Gastroesophageal sphincter (tissue), 4 donors: ENCODE measurements at regions not wholly inside any gene's neighbourhood (a gene's known extent, or its start where the extent isn't known, plus 50 kb on each side); places are given as distances from the start of the nearest gene placed in this dataset.

ENCODE experiments used
- ATAC-seq: fragments of 150-250 bp; one replicate; pipeline ENCODE4 v1.9.1; 2016; ENCODE audit warnings: mild to moderate bottlenecking, moderate library complexity
- H3K27ac ChIP-seq, 4 donors: fragments of 200-600 bp; sonication (generic) in 3 of 4; 1 replicate in 3 of 4; 2 replicates in 1 of 4; pipeline ENCODE4 v1.5.1; 2016 to 2019
- H3K27me3 ChIP-seq: fragments of 200-600 bp; sonication (generic); one replicate; pipeline ENCODE4 v1.5.1; 2019
- H3K36me3 ChIP-seq, 2 donors: fragments of 200-600 bp; sonication (generic); one replicate each; pipeline ENCODE4 v1.5.1; 2019; ENCODE audit warnings: control low read depth in 1 of 2
- H3K4me1 ChIP-seq, 3 donors: fragments of 200-600 bp; sonication (generic); 1 replicate in 2 of 3; 2 replicates in 1 of 3; pipeline ENCODE4 v1.5.1; 2016 to 2019; ENCODE audit warnings: control low read depth in 2 of 3
- H3K4me3 ChIP-seq, 2 donors: fragments of 200-600 bp; sonication (generic); one replicate each; pipeline ENCODE4 v1.5.1; 2019; ENCODE audit warnings: mild to moderate bottlenecking in 1 of 2, moderate library complexity in 1 of 2
- H3K9me3 ChIP-seq, 3 donors: fragments of 200-600 bp; sonication (generic); one replicate each; pipeline ENCODE4 v1.5.1; 2017 to 2019; ENCODE audit warnings: control low read depth in 2 of 3
- CTCF ChIP-seq, 4 experiments: fragments of 200-600 bp in 2 of 4; fragments of 450-650 bp in 2 of 4; sonication (generic) in 1 of 4; IDR thresholded peaks; one replicate each; pipeline ENCODE4 v1.5.1; 2017 to 2019; ENCODE audit warnings: antibody characterized with exemption in 4 of 4, mild to moderate bottlenecking in 2 of 4, moderate library complexity in 2 of 4
- EP300 ChIP-seq: sonication (generic); formaldehyde crosslinking; IDR thresholded peaks from one replicate; pipeline ENCODE4 v1.6.1; 2017; ENCODE audit warnings: antibody characterized with exemption, mild to moderate bottlenecking
- POLR2A ChIP-seq, 2 donors: fragments of 450-650 bp; IDR thresholded peaks; one replicate each; pipeline ENCODE4 v1.6.1; 2017; ENCODE audit warnings: antibody characterized with exemption in 2 of 2, mild to moderate bottlenecking in 2 of 2, moderate library complexity in 1 of 2
- POLR2AphosphoS5 ChIP-seq: sonication (generic); formaldehyde crosslinking; IDR thresholded peaks from one replicate; pipeline ENCODE4 v1.6.1; 2017; ENCODE audit warnings: antibody characterized with exemption
- WGBS, 2 donors: methylation state at CpG; one replicate each; pipeline ENCODE4 v1.1.5; 2018; ENCODE audit warnings: low coverage in 1 of 2; 5-methylcytosine and 5-hydroxymethylcytosine counted together

GRCh38 chr9:38229104-38229500, 160.1 kb upstream of the SHB start:
- Histone ChIP-seq H3K4me3 (no peak overlapping the region), H3K4me1 (peaks cover 0 to 14% (median 8%) of the 10 kb centered on the region in 3 donors), H3K27ac (no peak overlapping the region), H3K9me3 (no peaks in the 10 kb centered on the region), H3K27me3 (peaks cover 29% of the 10 kb centered on the region), H3K36me3 (no peaks in the 10 kb centered on the region)
- TF ChIP-seq POLR2AphosphoS5 (no peak), EP300 (no peak), CTCF (IDR thresholded peaks at IDR 0.05) (no peak), POLR2A (IDR thresholded peaks at IDR 0.05) (no peak)
- no peak for ATAC-seq
- WGBS, 2 donors = 40 to 51% methylated on average over 1 to 4 of the region's 5 CpGs

GRCh38 chr9:38228331-38229103, 159.5 kb upstream of the SHB start:
- peaks cover 29% of the 10 kb centered on the region for H3K27me3 ChIP-seq
- TF ChIP-seq EP300 = no peak
- no peak overlapping the region for H3K27ac ChIP-seq
- no peak for ATAC-seq
- H3K4me3 ChIP-seq = no peak overlapping the region
- H3K9me3 ChIP-seq = no peaks in the 10 kb centered on the region
- no peaks in the 10 kb centered on the region for H3K36me3 ChIP-seq
- peaks cover 0 to 14% (median 8%) of the 10 kb centered on the region in 3 donors for H3K4me1 ChIP-seq
- WGBS, 2 donors = 48 to 49% methylated on average over 13 of the region's 13 CpGs

GRCh38 chr9:38227656-38228055, 158.6 kb upstream of the SHB start:
- H3K4me1 ChIP-seq = peaks cover 0 to 14% (median 8%) of the 10 kb centered on the region in 3 donors
- TF ChIP-seq CTCF (IDR thresholded peaks at IDR 0.05) (no peak), EP300 (no peak)
- no peak for ATAC-seq

GRCh38 chr9:38227061-38227540, 158.1 kb upstream of the SHB start:
- H3K27ac ChIP-seq = no peak overlapping the region
- no peak for ATAC-seq
- TF ChIP-seq POLR2A (IDR thresholded peaks at IDR 0.05) (no peak), POLR2AphosphoS5 (no peak), EP300 (no peak), CTCF (IDR thresholded peaks at IDR 0.05) (no peak)
- WGBS, 2 donors = 2 to 3% methylated on average over 6 of the region's 12 CpGs
- H3K36me3 ChIP-seq = no peaks in the 10 kb centered on the region
- peaks cover 24% of the 10 kb centered on the region for H3K27me3 ChIP-seq
- no peak overlapping the region for H3K4me3 ChIP-seq
- H3K9me3 ChIP-seq = no peaks in the 10 kb centered on the region
- peaks cover 0 to 14% (median 8%) of the 10 kb centered on the region in 3 donors for H3K4me1 ChIP-seq

More at GRCh38 chr9:38227656-38228055, 158.6 kb upstream of the SHB start:
- H3K27ac ChIP-seq = no peak overlapping the region
- peaks cover 24% of the 10 kb centered on the region for H3K27me3 ChIP-seq
- no peak overlapping the region for H3K4me3 ChIP-seq
- no peaks in the 10 kb centered on the region for H3K9me3 ChIP-seq
- no peaks in the 10 kb centered on the region for H3K36me3 ChIP-seq
- 53 to 60% methylated on average over 8 to 10 of the region's 10 CpGs for WGBS, 2 donors

GRCh38 chr9:38226491-38226951, 157.5 kb upstream of the SHB start:
- ATAC-seq = no peak
- Histone ChIP-seq H3K27ac (no peak overlapping the region), H3K9me3 (no peaks in the 10 kb centered on the region), H3K36me3 (no peaks in the 10 kb centered on the region), H3K27me3 (peaks cover 24% of the 10 kb centered on the region), H3K4me3 (no peak overlapping the region), H3K4me1 (peaks cover 0 to 14% (median 8%) of the 10 kb centered on the region in 3 donors)
- TF ChIP-seq EP300 = no peak
- TF ChIP-seq CTCF (IDR thresholded peaks at IDR 0.05) = no peak
- no peak for TF ChIP-seq POLR2A (IDR thresholded peaks at IDR 0.05)
- TF ChIP-seq POLR2AphosphoS5 = no peak
- WGBS, 2 donors = 5 to 7% methylated on average over 2 to 11 of the region's 11 CpGs
